ENCODE measurements at regions not wholly inside any gene's neighbourhood (a gene's known extent, or its start where the extent isn't known, plus 50 kb on each side); places are given as distances from the start of the nearest gene placed in this dataset.

GRCh38 chr13:106685143-106685542 lies 117.2 kb upstream of the ARGLU1 start:
- no peak for DNase-seq

GRCh38 chr13:106683918-106684317 lies 116.0 kb upstream of the ARGLU1 start:
- no peak for DNase-seq

DNA sequence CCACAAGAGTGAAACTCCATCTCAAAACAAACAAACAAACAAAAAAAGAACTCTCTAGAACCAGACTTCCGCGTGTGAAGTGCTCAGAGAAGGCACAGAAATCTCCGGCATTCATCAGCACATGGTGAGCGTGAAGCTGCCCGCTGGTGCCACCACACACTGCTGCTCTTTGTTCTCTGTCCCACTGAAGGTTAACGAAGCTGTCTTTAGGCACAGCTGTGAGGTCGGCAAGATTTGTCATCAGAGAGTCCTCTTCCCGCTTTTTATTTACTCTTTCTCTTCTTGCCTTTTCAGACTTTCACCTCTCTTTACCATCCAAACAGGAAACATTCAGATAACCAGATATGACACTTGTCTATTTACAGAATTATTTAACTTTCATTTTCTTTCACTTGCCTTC lies 115.2 kb upstream of the ARGLU1 start:
- DNase-seq, result no peak

DNA sequence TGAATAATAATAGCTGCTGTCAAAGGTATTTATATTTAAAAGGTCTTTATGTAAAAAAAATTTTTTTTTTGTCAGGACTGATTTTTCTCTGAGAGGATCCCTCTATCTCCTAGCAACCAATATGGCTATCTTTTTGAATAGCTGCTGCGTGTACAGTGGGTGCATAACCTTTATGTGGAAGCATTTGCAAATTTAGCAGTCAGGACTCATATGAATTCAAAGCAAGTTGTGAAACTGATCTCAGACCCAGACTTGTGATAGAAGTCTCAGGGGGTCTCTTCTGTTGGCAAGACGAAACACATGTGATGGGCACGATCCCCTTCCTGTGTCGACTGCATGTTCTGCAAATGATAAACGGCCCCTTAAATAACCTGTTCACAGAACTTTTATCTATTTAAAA lies 114.1 kb upstream of the ARGLU1 start:
- DNase-seq, result no peak

DNA sequence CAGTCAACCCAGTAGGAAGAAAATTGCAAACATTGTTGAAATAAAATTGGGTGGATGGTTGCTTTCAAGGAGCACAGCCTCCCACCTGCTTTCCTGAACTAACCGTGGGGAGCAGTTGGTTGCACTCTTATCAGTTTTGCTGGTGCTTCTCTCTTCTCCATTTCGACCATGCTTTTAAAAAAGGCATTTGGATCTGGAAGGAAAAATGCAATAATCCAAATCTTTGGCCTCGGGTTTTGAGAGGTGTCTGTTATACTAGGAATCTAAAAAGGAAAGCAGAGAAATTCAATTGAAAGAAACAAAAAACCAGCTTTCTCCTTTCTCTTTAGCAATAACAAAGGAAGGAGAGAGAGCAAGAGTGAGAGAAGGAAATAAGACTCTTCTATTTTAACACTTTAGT lies 113.6 kb upstream of the ARGLU1 start:
- DNase-seq, result no peak

GRCh38 chr13:106680796-106681472 lies 113.0 kb upstream of the ARGLU1 start:
- no peak for DNase-seq

DNA sequence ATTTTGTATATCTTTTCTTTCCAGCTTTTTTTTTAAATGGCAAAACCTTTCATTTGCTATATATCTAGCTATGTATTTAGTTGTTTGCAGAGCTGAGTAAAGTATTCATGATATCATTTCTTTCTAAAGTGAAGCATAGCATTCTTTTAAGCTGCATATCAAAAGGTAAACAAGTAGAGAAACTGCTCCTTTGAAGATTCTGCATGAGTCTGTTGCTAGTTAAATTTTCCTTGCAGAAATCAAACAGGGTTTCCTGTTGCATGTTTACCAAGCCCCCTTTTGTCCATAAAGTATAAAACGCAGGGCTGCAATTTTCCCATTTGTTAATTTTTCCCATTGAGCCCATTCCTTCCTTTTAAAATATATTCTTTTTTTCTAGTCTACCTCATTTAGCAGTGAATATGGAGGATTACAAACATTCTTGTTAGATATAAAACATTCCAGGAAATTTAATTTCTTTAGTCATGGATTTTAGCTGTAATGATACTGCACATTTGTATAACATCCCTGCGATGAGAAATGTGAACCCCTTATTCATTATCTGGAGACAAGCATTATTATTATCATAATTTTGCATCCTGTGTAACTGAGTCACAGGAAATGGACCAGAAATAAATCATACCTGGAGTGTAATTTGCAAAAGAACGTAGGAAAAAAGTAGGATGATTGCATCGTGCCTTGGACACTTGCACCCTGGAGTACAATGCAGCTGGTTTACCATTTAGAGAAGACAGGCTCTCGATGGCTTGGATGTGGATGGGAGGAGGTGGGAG lies 110.9 kb upstream of the ARGLU1 start:
- DNase-seq, result no peak

- DNase-seq, result no peak
Measured at GRCh38 chr13:106675311-106675710, 107.4 kb upstream of the ARGLU1 start.

GRCh38 chr13:106660746-106661625 lies 93.0 kb upstream of the ARGLU1 start:
- DNase-seq, result no peak

GRCh38 chr13:106657104-106657503 lies 89.2 kb upstream of the ARGLU1 start:
- no peak for DNase-seq

DNA sequence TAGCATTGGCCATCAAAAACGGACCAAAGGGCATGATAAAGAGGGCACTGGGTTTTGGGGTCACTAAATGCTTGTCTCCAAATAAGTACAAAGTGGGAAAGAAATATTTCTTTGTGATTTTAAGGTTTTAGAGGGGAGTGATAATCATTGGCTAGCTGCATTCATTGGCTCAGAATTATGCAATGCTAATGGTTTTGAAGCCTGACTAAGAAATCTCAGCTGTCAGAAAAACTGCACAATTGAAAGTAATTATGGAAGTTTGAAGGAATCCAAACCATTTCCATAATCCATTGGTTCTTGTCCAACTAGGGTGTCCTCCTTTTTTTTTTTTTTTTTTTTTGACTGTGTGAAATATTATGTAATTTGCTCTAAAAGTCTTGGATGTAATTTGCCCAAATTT lies 88.2 kb upstream of the ARGLU1 start:
- DNase-seq, result no peak

GRCh38 chr13:106651442-106651841 lies 83.5 kb upstream of the ARGLU1 start:
- DNase-seq, result no peak

DNA sequence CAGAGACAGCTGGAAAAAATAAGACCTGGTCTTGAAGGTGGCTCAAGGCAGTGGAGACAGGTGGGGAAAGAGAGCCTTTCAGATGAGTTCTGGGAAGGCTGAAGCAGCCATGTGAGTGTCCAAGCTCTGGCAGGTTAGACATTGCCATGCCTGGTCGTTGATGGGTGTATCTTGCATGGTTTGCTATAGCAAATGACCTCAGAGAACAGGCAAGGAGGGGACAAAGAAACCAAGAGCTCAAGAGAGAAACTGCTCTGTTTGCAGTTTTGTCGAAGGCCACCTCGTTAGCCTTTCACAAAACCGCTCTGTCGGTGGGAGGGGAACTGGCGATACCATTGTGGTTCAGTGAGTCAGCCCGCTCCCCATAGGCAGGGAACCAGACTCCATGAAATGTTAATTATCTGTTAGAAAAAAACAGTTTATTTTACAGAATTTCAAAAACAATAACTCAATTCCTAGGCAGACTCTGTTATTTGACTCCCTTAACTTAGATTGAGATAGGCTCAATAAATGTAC lies 82.8 kb upstream of the ARGLU1 start:
- DNase-seq, result no peak

GRCh38 chr13:106649495-106649894 lies 81.6 kb upstream of the ARGLU1 start:
- DNase-seq, result no peak

- no peak for DNase-seq
Measured at GRCh38 chr13:106640515-106640914, 72.6 kb upstream of the ARGLU1 start.

DNA sequence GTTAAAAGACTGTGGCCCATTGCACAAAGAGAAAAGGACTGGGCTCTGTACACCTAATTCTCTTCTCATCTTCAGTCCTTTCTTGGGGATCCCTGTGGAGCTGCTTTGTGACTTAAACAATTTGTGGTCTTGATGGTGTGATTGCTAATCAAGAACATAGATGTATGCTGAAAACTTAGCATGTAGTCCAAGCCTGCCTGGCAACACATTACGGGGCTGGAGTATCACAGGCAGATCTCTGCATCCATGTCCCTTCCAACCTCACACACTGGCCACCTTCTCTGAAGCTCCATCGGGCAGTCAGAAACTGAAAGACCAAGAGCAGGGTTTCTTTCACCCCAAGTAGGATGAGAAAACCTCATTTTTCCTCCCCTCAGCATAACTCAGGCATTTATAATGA lies 69.6 kb upstream of the ARGLU1 start:
- DNase-seq, result no peak

GRCh38 chr13:106636492-106636891 lies 68.6 kb upstream of the ARGLU1 start:
- no peak for DNase-seq

GRCh38 chr13:106635616-106636015 lies 67.7 kb upstream of the ARGLU1 start:
- no peak for DNase-seq

- no peak for DNase-seq
Measured at GRCh38 chr13:106633321-106633720, 65.4 kb upstream of the ARGLU1 start.

GRCh38 chr13:106630650-106631049 lies 62.7 kb upstream of the ARGLU1 start:
- no peak for DNase-seq

GRCh38 chr13:106630162-106630561 lies 62.2 kb upstream of the ARGLU1 start:
- DNase-seq, result no peak

DNA sequence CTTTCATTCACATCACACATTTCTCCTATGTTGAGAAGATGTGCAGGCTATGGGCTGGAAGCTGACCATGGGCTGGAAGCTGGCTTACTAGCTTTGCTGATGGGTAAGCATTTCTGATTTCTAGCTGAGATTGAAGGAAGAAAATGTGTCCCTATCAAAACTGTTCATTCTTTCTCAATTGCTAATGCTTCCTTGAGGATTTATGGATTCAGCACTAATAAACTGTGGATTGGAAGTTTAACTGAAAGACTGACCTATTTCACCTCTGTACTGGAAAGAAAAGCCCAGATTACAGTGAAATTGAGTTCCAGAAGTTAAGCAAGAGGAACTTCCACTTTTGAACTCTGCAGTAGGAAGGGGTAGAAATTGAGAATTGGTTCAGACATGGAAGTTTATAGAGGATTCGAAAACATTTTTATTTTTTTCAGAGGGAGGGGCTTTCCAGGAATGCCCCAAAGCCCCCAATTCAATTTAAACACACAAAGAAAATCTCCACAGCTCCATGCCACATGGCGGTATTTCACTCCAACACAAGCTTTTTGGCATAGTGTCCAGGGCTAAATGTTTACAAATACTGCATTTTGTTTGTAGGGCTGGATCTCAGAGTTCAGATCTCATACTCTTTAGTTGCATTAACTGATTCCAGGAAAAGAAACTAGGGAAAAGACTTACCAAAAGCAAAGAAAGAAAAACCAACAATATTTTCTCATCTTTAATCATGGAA lies 61.2 kb upstream of the ARGLU1 start:
- DNase-seq, result no peak

GRCh38 chr13:106626473-106626872 lies 58.5 kb upstream of the ARGLU1 start:
- no peak for DNase-seq
